ENCODE measurements at regions not wholly inside any gene's neighbourhood (a gene's known extent, or its start where the extent isn't known, plus 50 kb on each side); places are given as distances from the start of the nearest gene placed in this dataset.

- Histone ChIP-seq H3K4me1 (replicated peaks in 1 of 4; ENCODE audit: control insufficient read depth in 3 of 4, insufficient read depth in 4 of 4, low read length in 3 of 4) (no peaks in the 10 kb centered on the region; a peak in 1 of 7 replicates), H2BK12ac (ENCODE audit: low read depth, low read length) (no peak overlapping the region), H3K9ac (replicated peaks in 1 of 4; ENCODE audit: extremely low read depth in 1 of 4, low read depth in 3 of 4, low read length in 3 of 4) (no peak overlapping the region), H4K20me1 (replicated peaks in 1 of 2; ENCODE audit: control insufficient read depth in 1 of 2, insufficient read depth in 2 of 2, low read length in 2 of 2) (no peaks in the 10 kb centered on the region), H3K79me1 (ENCODE audit: low read depth, low read length) (no peaks in the 10 kb centered on the region), H4K8ac (ENCODE audit: extremely low read depth, insufficient read depth, low read length) (no peak overlapping the region), H2BK120ac (replicated peaks; ENCODE audit: low read depth, low read length) (no peak overlapping the region), H3K36me3 (ENCODE audit: control insufficient read depth in 2 of 4, insufficient read depth in 4 of 4, low read length in 3 of 4) (no peaks in the 10 kb centered on the region; a peak in 1 of 8 replicates), H3K23me2 (ENCODE audit: low read depth, low read length) (no peaks in the 10 kb centered on the region), H4K91ac (replicated peaks; ENCODE audit: insufficient read length, low read length) (no peak overlapping the region), H3K4me3 (ENCODE audit: extremely low read depth in 1 of 4, insufficient read depth in 2 of 4, low read depth in 3 of 4, low read length in 4 of 4) (no peak overlapping the region), H4K5ac (ENCODE audit: insufficient read length, low read depth, low read length) (no peak overlapping the region), H3K56ac (replicated peaks; ENCODE audit: insufficient read length, low read depth, low read length) (no peak overlapping the region), H3K27ac (ENCODE audit: low read depth, low read length) (no peak overlapping the region), H2BK5ac (ENCODE audit: low read depth, low read length) (no peak overlapping the region), H3K14ac (ENCODE audit: insufficient read length) (no peak overlapping the region), H2AK5ac (ENCODE audit: low read depth, low read length) (no peak overlapping the region), H2AFZ (ENCODE audit: low read length) (no peak overlapping the region), H2BK15ac (ENCODE audit: low read length) (no peak overlapping the region), H3K4me2 (ENCODE audit: insufficient read depth in 1 of 2, low read depth in 2 of 2, low read length in 2 of 2) (no peak overlapping the region), H3K9me3 (ENCODE audit: insufficient read depth in 2 of 2, low read depth in 1 of 2, low read length in 1 of 2) (0 out of 4 replicates have a peak, but pooled peaks cover 3% of the 10 kb centered on the region in 2 experiments), H3K79me2 (ENCODE audit: control insufficient read depth in 1 of 2, insufficient read depth in 2 of 2, low read length in 2 of 2) (no peaks in the 10 kb centered on the region), H3K27me3 (replicated peaks in 1 of 4; ENCODE audit: control insufficient read depth in 3 of 4, extremely low read depth in 1 of 4, insufficient read depth in 3 of 4, low read length in 3 of 4) (no peaks in the 10 kb centered on the region), H2BK20ac (ENCODE audit: low read length) (no peak overlapping the region), H3K4ac (replicated peaks; ENCODE audit: insufficient read length, low read depth, low read length) (no peak overlapping the region), H3K18ac (ENCODE audit: extremely low read depth, low read length) (no peak overlapping the region), H3K23ac (ENCODE audit: insufficient read length) (no peak overlapping the region)
- DNase-seq (ENCODE audit: low read depth in 1 of 2, low spot score in 2 of 2) = no peak
- ChIA-PET CTCF (ENCODE audit: partially characterized antibody) (no interaction called here), POLR2A (ENCODE audit: partially characterized antibody) (no interaction called here)
- FAIRE-seq = no peak
- no peak for TF ChIP-seq KDM1A (IDR thresholded peaks at IDR 0.05; ENCODE audit: borderline replicate concordance, low read length)
- no peak for TF ChIP-seq SRF (IDR thresholded peaks at IDR 0.05; ENCODE audit: low read depth, low read length)
- TF ChIP-seq MAFK (IDR thresholded peaks at IDR 0.05; ENCODE audit: low read depth, low read length) = no peak
- TF ChIP-seq, protein P1, sequence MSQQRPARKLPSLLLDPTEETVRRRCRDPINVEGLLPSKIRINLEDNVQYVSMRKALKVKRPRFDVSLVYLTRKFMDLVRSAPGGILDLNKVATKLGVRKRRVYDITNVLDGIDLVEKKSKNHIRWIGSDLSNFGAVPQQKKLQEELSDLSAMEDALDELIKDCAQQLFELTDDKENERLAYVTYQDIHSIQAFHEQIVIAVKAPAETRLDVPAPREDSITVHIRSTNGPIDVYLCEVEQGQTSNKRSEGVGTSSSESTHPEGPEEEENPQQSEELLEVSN (IDR thresholded peaks at IDR 0.05) = no peak
- TF ChIP-seq EZH2 (IDR thresholded peaks at IDR 0.05; ENCODE audit: low read depth, low read length, severe bottlenecking) = no peak
- no peak for TF ChIP-seq TBP (IDR thresholded peaks at IDR 0.05; ENCODE audit: low read depth, low read length)
- no peak for TF ChIP-seq PHF8 (conservative IDR thresholded peaks at IDR 0.05; ENCODE audit: low read depth, low read length)
- no peak for TF ChIP-seq JUN (IDR thresholded peaks at IDR 0.05; ENCODE audit: low read depth, low read length)
- no peak for TF ChIP-seq POLR2AphosphoS5 (IDR thresholded peaks at IDR 0.05; ENCODE audit: low read depth, low read length)
- no peak for TF ChIP-seq RBBP5 (IDR thresholded peaks at IDR 0.05; ENCODE audit: borderline replicate concordance, low read depth, low read length)
- no peak for TF ChIP-seq CREB1 (IDR thresholded peaks at IDR 0.05)
- TF ChIP-seq TAF7 (optimal IDR thresholded peaks at IDR 0.05; ENCODE audit: borderline replicate concordance, low read depth, low read length) = no peak
- WGBS, 2 experiments (ENCODE audit: extremely low coverage in 1 of 2, insufficient coverage in 1 of 2, insufficient read length in 1 of 2, insufficient replicate concordance in 2 of 2, low coverage in 1 of 2, low lambda C conversion rate in 2 of 2, missing lambda C conversion rate in 1 of 2) = 89% methylated on average over 3 of the region's 3 CpGs; no CpG with 5 or more reads in 1 of the 2 experiments
These were observed 80.9 kb upstream of the TMEFF2 start for GRCh38 chr2:192275632-192276031.
